Left forelimb (tissue), 1 donor: ENCODE measurements at regions not wholly inside any gene's neighbourhood (a gene's known extent, or its start where the extent isn't known, plus 50 kb on each side); places are given as distances from the start of the nearest gene placed in this dataset.

Source experiments
- DNase-seq: peaks from one replicate; pipeline ENCODE4 v3.0.0-alpha.2; 2018; ENCODE audit warnings: low spot score

DNA sequence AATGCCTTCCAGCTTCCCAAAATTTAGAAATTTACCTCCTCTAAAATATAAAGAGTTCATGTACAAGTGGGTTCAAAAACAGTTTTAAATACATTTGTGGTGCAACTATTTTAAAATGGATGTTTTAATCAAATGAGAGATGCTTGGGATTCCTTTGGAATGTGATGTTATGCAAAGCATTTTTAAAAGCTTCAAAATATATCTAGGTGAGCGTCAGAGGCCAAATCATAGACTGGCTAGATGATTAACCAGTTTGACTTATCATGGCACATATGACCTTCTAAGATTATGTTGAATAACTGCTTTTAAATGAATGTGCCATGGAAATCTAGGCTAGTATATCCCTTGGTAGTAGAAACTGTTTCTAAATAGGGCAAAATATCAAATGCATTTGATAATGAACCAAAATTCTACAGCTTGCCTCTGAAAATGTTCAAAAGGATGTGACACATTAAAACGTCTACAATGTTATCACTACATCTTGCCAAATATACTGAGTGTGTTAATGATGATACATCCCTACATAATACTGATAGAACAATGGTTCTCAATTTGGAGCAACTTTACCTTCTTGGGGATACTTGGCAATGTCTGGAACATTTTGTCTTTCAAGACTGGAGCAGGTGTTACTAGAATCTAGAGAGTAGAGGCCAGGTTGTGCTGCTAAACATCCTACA is 650.9 kb upstream of the ADGRL2 start:
- DNase-seq = no peak

DNA sequence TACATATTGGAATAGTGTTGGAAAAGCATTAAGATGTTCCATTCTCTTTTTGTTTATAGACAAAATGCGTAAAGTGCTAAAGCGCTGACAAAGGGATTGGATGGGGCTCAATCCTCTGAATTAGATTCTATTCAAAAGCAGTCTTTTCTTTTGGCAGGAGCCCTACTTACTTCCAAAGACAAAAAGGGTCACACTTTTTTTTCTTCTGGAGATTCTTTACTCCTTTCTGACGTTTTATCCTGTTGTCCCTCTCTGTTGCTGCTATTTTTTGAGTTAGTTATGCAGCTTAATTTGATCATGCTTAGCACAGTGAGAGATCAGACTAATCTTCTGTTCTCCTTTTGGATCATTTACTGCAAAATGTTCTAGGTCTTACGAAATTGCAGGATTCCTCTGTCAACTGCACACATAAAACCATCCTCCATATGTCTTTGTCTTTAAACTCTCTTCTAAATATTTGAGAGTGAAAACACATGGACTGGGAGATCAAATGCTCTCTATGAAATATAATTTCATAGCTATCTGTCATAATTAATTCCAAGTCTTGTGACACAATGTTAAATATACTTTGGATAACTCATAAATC is 656.4 kb upstream of the ADGRL2 start:
- DNase-seq = no peak

GRCh38 chr1:81142099-81142826 is 658.5 kb upstream of the ADGRL2 start:
- no peak for DNase-seq

DNA sequence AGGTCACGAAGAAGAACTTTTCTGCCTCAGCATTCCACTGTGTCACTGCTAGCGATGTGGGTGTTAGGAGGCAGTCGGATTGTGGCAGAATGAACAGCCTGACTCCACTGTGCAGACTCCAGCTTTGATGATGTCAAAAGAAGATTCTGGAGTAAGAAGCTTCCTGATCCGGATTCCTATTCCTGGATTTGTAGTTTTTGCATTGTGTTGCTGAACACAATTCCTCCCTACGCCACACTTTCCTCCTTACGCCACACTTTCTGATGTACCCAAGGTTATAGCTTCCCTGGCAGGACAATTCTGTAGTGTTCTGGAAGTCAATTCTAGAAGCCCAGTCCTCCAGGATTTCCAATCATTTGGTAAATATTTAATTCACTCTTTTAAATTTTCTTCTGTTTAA is 665.2 kb upstream of the ADGRL2 start:
- no peak for DNase-seq

GRCh38 chr1:81129776-81130175 is 671.0 kb upstream of the ADGRL2 start:
- DNase-seq = no peak

- no peak for DNase-seq
Observed at GRCh38 chr1:81129366-81129765, 671.4 kb upstream of the ADGRL2 start.

DNA sequence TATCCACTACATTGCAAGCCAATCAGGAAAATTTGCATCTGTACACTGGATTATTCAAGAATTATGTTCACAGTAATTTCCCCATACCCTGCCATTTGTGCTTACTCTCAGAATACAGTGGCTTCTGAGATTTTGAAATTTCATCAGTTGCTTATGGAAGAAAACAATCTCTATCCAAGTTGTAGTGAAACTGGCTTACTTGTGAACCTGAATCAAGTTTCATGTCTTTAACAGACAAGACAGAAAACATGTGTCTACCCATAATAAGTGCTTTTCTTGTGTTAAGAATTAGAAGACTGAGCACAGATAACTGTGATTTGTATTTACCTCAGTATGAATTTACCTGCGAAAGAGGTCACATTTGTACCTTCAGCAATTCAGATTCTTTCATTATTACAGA is 672.7 kb upstream of the ADGRL2 start:
- DNase-seq = no peak

- DNase-seq = no peak
Observed at GRCh38 chr1:81126989-81127581, 673.6 kb upstream of the ADGRL2 start.

GRCh38 chr1:81125672-81126071 is 675.1 kb upstream of the ADGRL2 start:
- DNase-seq = no peak

DNA sequence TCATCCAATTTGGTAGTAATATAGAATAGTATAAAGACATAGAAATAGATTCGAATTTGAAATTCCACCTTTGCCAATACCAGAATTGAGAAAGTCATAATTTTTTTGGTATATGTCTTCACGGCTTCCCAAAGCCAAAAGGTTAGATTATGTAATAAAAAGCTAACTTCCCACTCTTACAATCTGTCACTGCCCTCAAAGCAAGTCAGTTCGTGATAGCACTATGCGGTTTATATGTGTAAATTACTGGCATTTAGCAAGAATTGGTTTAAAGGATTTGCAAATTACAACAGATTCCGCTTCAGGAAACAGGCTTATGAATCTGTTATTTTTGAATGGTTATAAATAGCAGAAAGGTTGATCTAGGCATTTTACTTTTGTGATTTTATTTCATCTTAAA is 679.4 kb upstream of the ADGRL2 start:
- no peak for DNase-seq

DNA sequence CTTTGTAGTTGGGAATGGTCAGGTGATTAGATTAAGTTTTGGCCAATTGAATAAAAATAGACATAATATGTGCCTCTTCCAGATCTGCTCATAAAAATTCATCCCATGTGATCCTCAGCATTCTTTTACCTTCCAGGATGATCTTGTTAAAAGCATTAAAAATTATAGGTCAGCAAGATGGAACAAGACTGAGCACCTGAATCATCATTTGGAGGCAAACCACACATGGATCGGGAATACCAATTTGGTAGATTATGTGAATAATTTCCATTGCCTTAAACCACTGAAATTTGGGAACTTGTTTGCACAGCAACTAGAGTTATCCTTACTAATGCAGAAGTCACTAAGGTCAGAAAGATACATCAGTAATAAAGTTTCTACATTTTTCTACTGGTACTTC is 681.4 kb upstream of the ADGRL2 start:
- DNase-seq = no peak

DNA sequence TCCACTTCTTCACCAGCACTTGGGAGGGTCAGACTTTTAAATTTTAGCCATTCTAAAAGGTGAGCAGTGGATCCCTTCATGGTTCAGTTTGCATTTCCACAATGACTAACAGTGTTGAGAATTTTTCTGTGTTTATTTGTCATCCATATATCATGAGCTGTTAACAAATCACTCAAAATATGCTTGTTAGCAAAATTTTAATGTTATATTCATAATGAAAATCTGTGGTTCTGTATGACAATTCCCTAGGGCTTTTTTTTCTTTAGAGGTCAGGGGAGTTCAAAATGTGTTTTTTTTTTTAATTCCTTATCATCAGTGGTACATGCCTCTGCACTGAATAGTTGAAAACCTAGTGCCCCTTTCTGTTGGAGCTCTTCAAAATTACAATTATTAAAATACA is 682.2 kb upstream of the ADGRL2 start:
- DNase-seq = no peak

DNA sequence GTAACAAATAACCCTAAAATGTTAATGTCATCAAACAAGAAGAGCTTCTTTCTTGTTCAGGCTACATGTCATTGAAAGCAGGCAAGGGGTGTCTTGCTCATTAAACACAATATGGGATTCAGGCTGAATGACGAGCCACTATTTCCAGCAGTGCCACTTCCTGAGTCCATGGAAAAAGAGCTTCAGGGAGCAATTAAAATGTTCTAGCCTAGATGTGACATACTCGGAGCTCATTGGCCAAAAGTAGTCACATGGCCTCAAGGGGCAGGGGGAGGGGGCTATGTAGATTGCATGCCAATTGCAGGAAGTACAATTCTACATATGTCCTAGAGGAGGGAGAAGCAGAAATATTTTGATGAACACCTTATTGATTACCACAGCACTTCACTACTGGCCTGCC is 685.3 kb upstream of the ADGRL2 start:
- no peak for DNase-seq

- DNase-seq = no peak
Observed at GRCh38 chr1:81114191-81114590, 686.5 kb upstream of the ADGRL2 start.

DNA sequence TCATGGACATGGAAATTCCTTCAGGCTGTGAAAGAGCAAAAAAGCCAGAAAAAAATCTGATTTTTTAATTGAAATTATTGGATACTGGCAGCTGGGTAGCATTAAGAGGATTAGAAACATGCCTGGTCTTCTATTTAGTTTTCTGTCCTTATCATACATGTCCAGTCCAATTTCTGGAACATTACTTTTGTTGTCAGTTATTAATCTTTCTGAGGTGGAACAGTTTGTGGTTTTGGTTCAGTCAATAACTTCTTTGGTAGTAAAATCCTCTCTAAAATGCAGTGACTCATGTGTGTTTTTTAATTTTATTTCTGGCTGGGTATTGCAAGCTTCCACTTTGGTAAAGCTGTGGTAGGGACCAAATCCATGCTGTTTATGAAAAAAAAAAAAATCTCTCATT is 687.0 kb upstream of the ADGRL2 start:
- DNase-seq = no peak

DNA sequence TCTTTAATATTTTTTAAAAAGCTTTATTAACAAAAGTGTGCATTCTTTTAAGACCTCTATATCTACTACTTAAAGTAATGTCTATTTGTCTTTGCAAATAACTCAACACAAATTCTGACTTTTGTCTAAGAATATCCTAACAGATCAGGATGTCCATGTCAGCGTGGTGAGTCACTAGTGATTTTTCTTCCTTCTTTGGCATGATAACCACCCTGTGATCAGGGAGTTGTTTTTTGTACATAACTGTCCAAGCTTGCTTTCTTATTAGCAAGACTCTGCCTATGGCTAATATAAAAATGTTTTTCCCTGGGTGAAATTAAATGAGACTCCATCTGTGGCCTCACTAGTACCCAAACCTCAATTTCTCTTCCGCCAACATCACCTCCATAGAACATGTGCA is 688.9 kb upstream of the ADGRL2 start:
- no peak for DNase-seq

- no peak for DNase-seq
Observed at GRCh38 chr1:81109038-81109437, 691.7 kb upstream of the ADGRL2 start.

- DNase-seq = no peak
Observed at GRCh38 chr1:81097860-81098259, 702.9 kb upstream of the ADGRL2 start.

GRCh38 chr1:81073580-81073979 is 727.2 kb upstream of the ADGRL2 start:
- no peak for DNase-seq

DNA sequence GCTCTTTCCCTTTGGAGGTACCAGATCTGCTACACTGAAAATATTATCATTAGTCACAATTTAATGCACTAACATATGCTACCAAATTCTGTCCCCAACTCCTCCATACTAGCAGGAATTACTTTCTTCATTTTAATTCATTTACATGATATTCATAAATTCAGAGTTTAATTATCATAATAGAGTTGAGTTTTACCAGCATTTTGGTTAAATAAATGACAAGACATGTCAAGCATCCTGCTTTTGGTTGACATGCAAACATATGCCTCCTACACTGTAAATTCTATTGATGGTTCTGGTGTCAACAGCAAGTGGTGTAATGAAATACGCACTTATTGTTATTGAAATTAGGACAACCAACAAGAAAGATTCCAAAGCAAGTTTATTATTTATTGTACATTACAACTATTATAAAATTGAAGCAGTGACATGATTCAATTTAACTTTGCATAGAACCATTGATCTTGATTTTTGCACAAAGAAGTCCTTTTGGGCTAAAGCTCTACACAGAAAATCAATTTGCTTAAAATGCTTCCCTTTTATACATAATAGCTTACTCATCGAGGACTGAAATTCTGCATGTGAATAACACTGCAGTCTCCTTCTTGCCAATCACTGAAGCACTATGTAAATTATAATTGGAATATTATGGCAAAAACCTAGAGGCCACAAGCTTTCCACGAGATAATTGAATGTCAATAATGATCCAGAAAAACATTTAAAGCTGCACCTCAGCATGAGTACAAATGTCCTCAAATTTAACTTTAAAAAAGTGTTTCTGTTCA is 728.6 kb upstream of the ADGRL2 start:
- DNase-seq = no peak

DNA sequence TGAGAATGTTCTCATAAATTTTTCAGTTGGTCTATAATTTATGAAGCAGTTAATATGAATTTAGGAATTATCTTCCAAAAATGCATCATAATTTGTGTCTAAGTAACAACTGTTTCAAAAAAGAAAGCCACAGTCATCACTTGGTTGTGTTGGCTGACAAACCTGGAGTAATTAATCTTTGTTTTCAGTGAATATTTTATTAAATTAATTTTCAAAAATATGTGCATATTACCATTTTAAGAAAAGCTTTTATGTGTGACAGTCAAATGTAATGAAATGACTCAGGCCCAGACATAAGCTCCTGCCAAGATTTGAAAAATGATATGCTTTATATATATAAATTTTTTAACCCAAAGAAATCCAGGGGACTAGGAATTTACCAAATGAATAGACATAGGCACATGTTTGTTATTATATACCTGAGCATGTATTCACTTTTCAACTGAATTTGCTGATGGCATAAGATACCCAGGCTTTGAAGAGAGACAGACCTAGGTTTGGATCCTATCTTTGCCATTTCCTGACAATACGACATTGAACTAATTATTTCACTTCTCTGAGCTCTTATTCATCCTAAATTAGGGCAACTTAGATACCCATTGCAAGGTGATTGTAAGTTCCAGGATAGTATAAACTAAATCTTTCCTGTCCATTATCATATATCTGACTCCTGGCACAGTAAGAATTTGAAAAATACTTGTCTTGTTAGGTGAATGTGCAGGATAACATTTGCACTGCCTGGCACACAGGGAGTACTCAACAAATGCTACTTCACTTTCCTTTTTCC is 729.5 kb upstream of the ADGRL2 start:
- DNase-seq = no peak

- DNase-seq = no peak
Observed at GRCh38 chr1:81069856-81070255, 730.9 kb upstream of the ADGRL2 start.
